Astrocyte (in vitro differentiated cells and primary cell): ENCODE measurements at regions not wholly inside any gene's neighbourhood (a gene's known extent, or its start where the extent isn't known, plus 50 kb on each side); places are given as distances from the start of the nearest gene placed in this dataset.

Experiments used
- DNase-seq: peaks from one replicate; pipeline ENCODE4 v3.0.0-alpha.2; 2010; ENCODE audit warnings: low read depth
- FAIRE-seq: peaks from 2 replicates; lab custom pipeline; 2011; peaks lifted over from hg19 to GRCh38; lab: Jason Lieb, UNC
- H2AFZ ChIP-seq: 2 replicates; pipeline ENCODE4 v1.6.0; 2012; ENCODE audit warnings: low read depth, low read length, inconsistent platforms
- H3K27ac ChIP-seq: 2 replicates; pipeline ENCODE4 v1.5.1; 2011; ENCODE audit warnings: low read depth, low read length, inconsistent platforms
- H3K27me3 ChIP-seq: 2 replicates; pipeline ENCODE4 v1.6.0; 2011; ENCODE audit warnings: low read length, inconsistent platforms; ENCODE audit not compliant: insufficient read depth
- H3K36me3 ChIP-seq: 2 replicates; pipeline ENCODE4 v1.5.1; 2011; ENCODE audit warnings: low read length, inconsistent platforms; ENCODE audit not compliant: insufficient read depth
- H3K4me1 ChIP-seq: 2 replicates; pipeline ENCODE4 v1.5.1; 2011; ENCODE audit warnings: low read length, inconsistent platforms; ENCODE audit not compliant: insufficient read depth
- H3K4me2 ChIP-seq: 2 replicates; pipeline ENCODE4 v1.6.0; 2012; ENCODE audit warnings: low read length, inconsistent platforms
- H3K4me3 ChIP-seq: 2 replicates; pipeline ENCODE4 v1.5.1; 2011; ENCODE audit warnings: low read depth, mild to moderate bottlenecking, low read length, inconsistent platforms; ENCODE audit not compliant: insufficient read depth
- H3K79me2 ChIP-seq: 2 replicates; pipeline ENCODE4 v1.6.0; 2012; ENCODE audit warnings: mild to moderate bottlenecking, low read length, inconsistent platforms; ENCODE audit not compliant: insufficient read depth
- H3K9ac ChIP-seq: 2 replicates; pipeline ENCODE4 v1.6.0; 2012; ENCODE audit warnings: mild to moderate bottlenecking, low read length, inconsistent platforms
- H3K9me3 ChIP-seq: 2 replicates; pipeline ENCODE4 v1.5.1; 2012; ENCODE audit warnings: low read depth, mild to moderate bottlenecking, low read length, inconsistent platforms; ENCODE audit not compliant: insufficient read depth
- H4K20me1 ChIP-seq: 2 replicates; pipeline ENCODE4 v1.6.0; 2012; ENCODE audit warnings: low read length, inconsistent platforms; ENCODE audit not compliant: insufficient read depth
- H3K27ac Mint-ChIP-seq: one replicate; pipeline ENCODE4 v1.8.0; 2021; ENCODE audit warnings: mild to moderate bottlenecking, mixed read lengths; ENCODE audit not compliant: unreplicated experiment
- H3K27me3 Mint-ChIP-seq: one replicate; pipeline ENCODE4 v1.8.0; 2021; ENCODE audit warnings: low read depth, mixed read lengths; ENCODE audit not compliant: unreplicated experiment
- H3K36me3 Mint-ChIP-seq: one replicate; pipeline ENCODE4 v1.8.0; 2021; ENCODE audit warnings: low read depth, mixed read lengths; ENCODE audit not compliant: unreplicated experiment
- H3K4me1 Mint-ChIP-seq: one replicate; pipeline ENCODE4 v1.8.0; 2021; ENCODE audit warnings: low read depth, mixed read lengths; ENCODE audit not compliant: unreplicated experiment
- H3K4me3 Mint-ChIP-seq: one replicate; pipeline ENCODE4 v1.8.0; 2021; ENCODE audit warnings: mild to moderate bottlenecking, moderate library complexity, mixed read lengths; ENCODE audit not compliant: unreplicated experiment
- H3K9me3 Mint-ChIP-seq: one replicate; pipeline ENCODE4 v1.8.0; 2021; ENCODE audit warnings: mild to moderate bottlenecking, mixed read lengths; ENCODE audit not compliant: unreplicated experiment
- EZH2 ChIP-seq: IDR thresholded peaks from 2 replicates; pipeline ENCODE4 v1.6.1; 2012; ENCODE audit warnings: mild to moderate bottlenecking, low read length, inconsistent platforms; ENCODE audit not compliant: insufficient read depth
- TF ChIP-seq, protein P1 (sequence below): IDR thresholded peaks from 2 replicates; pipeline ENCODE4 v1.5.1; 2011; ENCODE audit warnings: low read depth, mild to moderate bottlenecking, inconsistent platforms, low read length, moderate library complexity; ENCODE audit not compliant: insufficient read depth

- Histone ChIP-seq H3K4me1 (no peaks in the 10 kb centered on the region), H3K4me3 (no peak overlapping the region), H3K36me3 (no peaks in the 10 kb centered on the region), H3K27ac (no peak overlapping the region), H2AFZ (no peak overlapping the region), H3K9ac (no peak overlapping the region), H4K20me1 (no peaks in the 10 kb centered on the region), H3K9me3 (no peaks in the 10 kb centered on the region), H3K79me2 (no peaks in the 10 kb centered on the region), H3K4me2 (no peak overlapping the region), H3K27me3 (no peaks in the 10 kb centered on the region)
- Mint-ChIP-seq H3K4me1 (peaks cover 5% of the 10 kb centered on the region), H3K4me3 (no peak overlapping the region), H3K36me3 (no peaks in the 10 kb centered on the region), H3K27me3 (no peaks in the 10 kb centered on the region), H3K27ac (no peak overlapping the region), H3K9me3 (peaks cover 4% of the 10 kb centered on the region)
- FAIRE-seq (no peak), DNase-seq (no peak)
- TF ChIP-seq, protein P1, sequence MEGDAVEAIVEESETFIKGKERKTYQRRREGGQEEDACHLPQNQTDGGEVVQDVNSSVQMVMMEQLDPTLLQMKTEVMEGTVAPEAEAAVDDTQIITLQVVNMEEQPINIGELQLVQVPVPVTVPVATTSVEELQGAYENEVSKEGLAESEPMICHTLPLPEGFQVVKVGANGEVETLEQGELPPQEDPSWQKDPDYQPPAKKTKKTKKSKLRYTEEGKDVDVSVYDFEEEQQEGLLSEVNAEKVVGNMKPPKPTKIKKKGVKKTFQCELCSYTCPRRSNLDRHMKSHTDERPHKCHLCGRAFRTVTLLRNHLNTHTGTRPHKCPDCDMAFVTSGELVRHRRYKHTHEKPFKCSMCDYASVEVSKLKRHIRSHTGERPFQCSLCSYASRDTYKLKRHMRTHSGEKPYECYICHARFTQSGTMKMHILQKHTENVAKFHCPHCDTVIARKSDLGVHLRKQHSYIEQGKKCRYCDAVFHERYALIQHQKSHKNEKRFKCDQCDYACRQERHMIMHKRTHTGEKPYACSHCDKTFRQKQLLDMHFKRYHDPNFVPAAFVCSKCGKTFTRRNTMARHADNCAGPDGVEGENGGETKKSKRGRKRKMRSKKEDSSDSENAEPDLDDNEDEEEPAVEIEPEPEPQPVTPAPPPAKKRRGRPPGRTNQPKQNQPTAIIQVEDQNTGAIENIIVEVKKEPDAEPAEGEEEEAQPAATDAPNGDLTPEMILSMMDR = no peak
- TF ChIP-seq EZH2 = no peak
Observed at GRCh38 chr10:1947464-1948003, 210.2 kb upstream of the ADARB2 start.

GRCh38 chr10:1944487-1944886, 207.2 kb upstream of the ADARB2 start:
- Histone ChIP-seq H3K9ac (no peak overlapping the region), H3K4me3 (no peak overlapping the region), H3K27me3 (no peaks in the 10 kb centered on the region), H3K27ac (no peak overlapping the region), H3K36me3 (no peaks in the 10 kb centered on the region), H4K20me1 (no peaks in the 10 kb centered on the region), H3K79me2 (no peaks in the 10 kb centered on the region), H3K9me3 (no peaks in the 10 kb centered on the region), H2AFZ (no peak overlapping the region), H3K4me2 (no peak overlapping the region), H3K4me1 (no peaks in the 10 kb centered on the region)
- H3K9me3 Mint-ChIP-seq = peaks cover 4% of the 10 kb centered on the region
- H3K27ac Mint-ChIP-seq = no peak overlapping the region
- no peaks in the 10 kb centered on the region for H3K36me3 Mint-ChIP-seq
- FAIRE-seq = no peak
- peaks cover 1% of the 10 kb centered on the region for H3K4me1 Mint-ChIP-seq
- TF ChIP-seq, protein P1 = no peak
- no peak for TF ChIP-seq EZH2
- no peak overlapping the region for H3K4me3 Mint-ChIP-seq
- no peaks in the 10 kb centered on the region for H3K27me3 Mint-ChIP-seq
- DNase-seq = no peak

DNA sequence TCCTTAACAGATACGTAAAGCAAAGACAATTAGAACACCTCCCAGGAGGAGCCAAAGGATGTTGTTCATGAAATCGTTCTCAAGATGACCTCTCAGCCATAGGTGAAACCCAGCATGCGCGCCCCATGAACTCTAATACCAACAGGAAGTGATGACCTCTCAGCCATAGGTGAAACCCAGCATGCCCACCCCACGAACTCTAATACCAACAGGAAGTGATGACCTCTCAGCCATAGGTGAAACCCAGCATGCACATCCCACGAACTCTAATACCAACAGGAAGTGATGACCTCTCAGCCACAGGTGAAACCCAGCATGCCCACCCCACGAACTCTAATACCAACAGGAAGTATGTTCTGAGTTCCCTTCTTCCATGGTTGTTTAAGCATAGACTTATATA, 205.2 kb upstream of the ADARB2 start:
- H3K36me3 Mint-ChIP-seq = no peaks in the 10 kb centered on the region
- TF ChIP-seq EZH2 = no peak
- TF ChIP-seq, protein P1 = no peak
- Histone ChIP-seq H3K79me2 (no peaks in the 10 kb centered on the region), H3K4me1 (no peaks in the 10 kb centered on the region), H3K9me3 (no peaks in the 10 kb centered on the region), H3K36me3 (no peaks in the 10 kb centered on the region), H3K4me2 (no peak overlapping the region), H4K20me1 (no peaks in the 10 kb centered on the region), H3K4me3 (no peak overlapping the region), H3K27me3 (no peaks in the 10 kb centered on the region), H3K9ac (no peak overlapping the region), H2AFZ (no peak overlapping the region), H3K27ac (no peak overlapping the region)
- peaks cover 4% of the 10 kb centered on the region for H3K9me3 Mint-ChIP-seq
- no peak overlapping the region for H3K4me3 Mint-ChIP-seq
- H3K27me3 Mint-ChIP-seq = no peaks in the 10 kb centered on the region
- no peak overlapping the region for H3K27ac Mint-ChIP-seq
- DNase-seq = no peak
- peaks cover 1% of the 10 kb centered on the region for H3K4me1 Mint-ChIP-seq
- FAIRE-seq = no peak
